Right lobe of liver (tissue), 4 donors: ENCODE measurements at regions not wholly inside any gene's neighbourhood (a gene's known extent, or its start where the extent isn't known, plus 50 kb on each side); places are given as distances from the start of the nearest gene placed in this dataset.

Experiments used
- POLR2A ChIP-seq: fragments of 450-650 bp; IDR thresholded peaks from one replicate; pipeline ENCODE4 v1.6.1; 2017; ENCODE audit warnings: antibody characterized with exemption, mild to moderate bottlenecking
- TF ChIP-seq, protein P1 (sequence below), 4 donors: fragments of 200-600 bp in 3 of 4; fragments of 450-650 bp in 1 of 4; IDR thresholded peaks; one replicate each; pipeline versions ENCODE4 v1.5.1 to v1.8.0; 2016 to 2022; ENCODE audit warnings: antibody characterized with exemption in 4 of 4, mild to moderate bottlenecking in 2 of 4
- donor health status: DM: no; HTN: no; CAD: no.
- donor health status: DM: no; HTN: no; CAD: no.
- donor health status: DM: no; HTN: yes; CAD: no.

- TF ChIP-seq, protein P1, sequence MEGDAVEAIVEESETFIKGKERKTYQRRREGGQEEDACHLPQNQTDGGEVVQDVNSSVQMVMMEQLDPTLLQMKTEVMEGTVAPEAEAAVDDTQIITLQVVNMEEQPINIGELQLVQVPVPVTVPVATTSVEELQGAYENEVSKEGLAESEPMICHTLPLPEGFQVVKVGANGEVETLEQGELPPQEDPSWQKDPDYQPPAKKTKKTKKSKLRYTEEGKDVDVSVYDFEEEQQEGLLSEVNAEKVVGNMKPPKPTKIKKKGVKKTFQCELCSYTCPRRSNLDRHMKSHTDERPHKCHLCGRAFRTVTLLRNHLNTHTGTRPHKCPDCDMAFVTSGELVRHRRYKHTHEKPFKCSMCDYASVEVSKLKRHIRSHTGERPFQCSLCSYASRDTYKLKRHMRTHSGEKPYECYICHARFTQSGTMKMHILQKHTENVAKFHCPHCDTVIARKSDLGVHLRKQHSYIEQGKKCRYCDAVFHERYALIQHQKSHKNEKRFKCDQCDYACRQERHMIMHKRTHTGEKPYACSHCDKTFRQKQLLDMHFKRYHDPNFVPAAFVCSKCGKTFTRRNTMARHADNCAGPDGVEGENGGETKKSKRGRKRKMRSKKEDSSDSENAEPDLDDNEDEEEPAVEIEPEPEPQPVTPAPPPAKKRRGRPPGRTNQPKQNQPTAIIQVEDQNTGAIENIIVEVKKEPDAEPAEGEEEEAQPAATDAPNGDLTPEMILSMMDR (IDR thresholded peaks at IDR 0.05) = no peak
- TF ChIP-seq POLR2A = no peak
Measured at GRCh38 chr14:99323603-99324185, 51.7 kb upstream of the BCL11B start.
